Esophagus muscularis mucosa (tissue), 4 donors: ENCODE measurements at regions not wholly inside any gene's neighbourhood (a gene's known extent, or its start where the extent isn't known, plus 50 kb on each side); places are given as distances from the start of the nearest gene placed in this dataset.
"Not testable (repeated sequence)": the region's sequence is repeated elsewhere in the genome, so short reads cannot be mapped to it uniquely, and the experiment has no call there.

Experiments
- DNase-seq: peaks from one replicate; pipeline ENCODE4 v3.0.0-alpha.2; 2017; ENCODE audit errors: extremely low spot score
- H3K27ac ChIP-seq, 4 donors: fragments of 200-600 bp; sonication (generic); replicated peaks in 1 of 4; 1 replicate in 3 of 4; 2 replicates in 1 of 4; pipeline ENCODE4 v1.5.1; 2016 to 2019; ENCODE audit warnings: mild to moderate bottlenecking in 1 of 4
- H3K27me3 ChIP-seq, 4 donors: fragments of 200-600 bp; sonication (generic); one replicate each; pipeline versions ENCODE4 v1.5.1 to v1.6.0; 2016 to 2019
- H3K36me3 ChIP-seq, 4 donors: fragments of 200-600 bp; sonication (generic); one replicate each; pipeline ENCODE4 v1.5.1; 2016 to 2019
- H3K4me1 ChIP-seq, 4 donors: fragments of 200-600 bp; sonication (generic); one replicate each; pipeline ENCODE4 v1.5.1; 2016 to 2019
- H3K4me3 ChIP-seq, 4 donors: fragments of 200-600 bp; sonication (generic); 1 replicate in 2 of 4; 2 replicates in 2 of 4; pipeline ENCODE4 v1.5.1; 2016 to 2019; ENCODE audit warnings: mild to moderate bottlenecking in 4 of 4, moderate library complexity in 1 of 4
- H3K9me3 ChIP-seq, 4 donors: fragments of 200-600 bp; sonication (generic); 1 replicate in 3 of 4; 2 replicates in 1 of 4; pipeline ENCODE4 v1.5.1; 2016 to 2019
- EP300 ChIP-seq: sonication (generic); formaldehyde crosslinking; IDR thresholded peaks from one replicate; pipeline ENCODE4 v1.6.1; 2017; ENCODE audit warnings: antibody characterized with exemption
- POLR2A ChIP-seq: fragments of 450-650 bp; IDR thresholded peaks from one replicate; pipeline ENCODE4 v1.6.1; 2017; ENCODE audit warnings: antibody characterized with exemption, moderate library complexity, mild to moderate bottlenecking, low read depth
- POLR2AphosphoS5 ChIP-seq, 2 donors: sonication (generic); formaldehyde crosslinking; IDR thresholded peaks; one replicate each; pipeline ENCODE4 v1.6.1; 2017; ENCODE audit warnings: antibody characterized with exemption in 2 of 2
- WGBS: methylation state at CpG from one replicate; pipeline ENCODE4 v1.1.5; 2018; 5-methylcytosine and 5-hydroxymethylcytosine counted together
- intact Hi-C: fragments of 100-400 bp; cut with DNase I; formaldehyde crosslinking; loops from one replicate; pipeline ENCODE4 v1.15.1; 2023
- TF ChIP-seq, protein P1 (sequence below), 3 experiments: fragments of 200-600 bp in 2 of 3; fragments of 450-650 bp in 1 of 3; sonication (generic) in 2 of 3; IDR thresholded peaks; one replicate each; pipeline ENCODE4 v1.5.1; 2017 to 2019; ENCODE audit warnings: antibody characterized with exemption in 3 of 3, mild to moderate bottlenecking in 2 of 3, moderate library complexity in 1 of 3

DNA sequence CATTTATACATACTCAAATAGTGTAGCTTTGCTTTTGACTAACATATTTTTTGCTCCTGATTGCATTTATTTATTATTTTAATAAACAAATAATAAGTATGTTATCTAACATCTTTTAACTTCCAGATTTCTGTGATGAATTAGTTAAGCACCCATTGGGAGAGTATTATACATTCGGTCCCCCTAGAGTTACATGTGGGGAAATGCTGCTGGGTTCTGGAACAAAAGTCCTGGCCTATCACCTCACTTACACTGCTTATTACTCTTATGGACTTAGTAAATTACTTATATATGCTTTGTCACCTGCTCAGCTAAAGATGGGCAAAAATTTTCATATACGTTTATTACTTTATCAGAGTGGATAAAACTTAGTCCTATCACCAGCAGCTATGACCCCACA, 1163.0 kb downstream of the FAM181B start:
- H3K4me3 ChIP-seq: no peak overlapping the region
- TF ChIP-seq POLR2AphosphoS5 (IDR thresholded peaks at IDR 0.05) (no peak), EP300 (no peak), POLR2A (no peak)
- TF ChIP-seq, protein P1, sequence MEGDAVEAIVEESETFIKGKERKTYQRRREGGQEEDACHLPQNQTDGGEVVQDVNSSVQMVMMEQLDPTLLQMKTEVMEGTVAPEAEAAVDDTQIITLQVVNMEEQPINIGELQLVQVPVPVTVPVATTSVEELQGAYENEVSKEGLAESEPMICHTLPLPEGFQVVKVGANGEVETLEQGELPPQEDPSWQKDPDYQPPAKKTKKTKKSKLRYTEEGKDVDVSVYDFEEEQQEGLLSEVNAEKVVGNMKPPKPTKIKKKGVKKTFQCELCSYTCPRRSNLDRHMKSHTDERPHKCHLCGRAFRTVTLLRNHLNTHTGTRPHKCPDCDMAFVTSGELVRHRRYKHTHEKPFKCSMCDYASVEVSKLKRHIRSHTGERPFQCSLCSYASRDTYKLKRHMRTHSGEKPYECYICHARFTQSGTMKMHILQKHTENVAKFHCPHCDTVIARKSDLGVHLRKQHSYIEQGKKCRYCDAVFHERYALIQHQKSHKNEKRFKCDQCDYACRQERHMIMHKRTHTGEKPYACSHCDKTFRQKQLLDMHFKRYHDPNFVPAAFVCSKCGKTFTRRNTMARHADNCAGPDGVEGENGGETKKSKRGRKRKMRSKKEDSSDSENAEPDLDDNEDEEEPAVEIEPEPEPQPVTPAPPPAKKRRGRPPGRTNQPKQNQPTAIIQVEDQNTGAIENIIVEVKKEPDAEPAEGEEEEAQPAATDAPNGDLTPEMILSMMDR (IDR thresholded peaks at IDR 0.05): no peak
- no peaks in the 10 kb centered on the region for H3K36me3 ChIP-seq
- no peak overlapping the region for H3K27ac ChIP-seq
- intact Hi-C loops: no loop called here
- H3K4me1 ChIP-seq: no peaks in the 10 kb centered on the region
- DNase-seq: no peak
- H3K9me3 ChIP-seq: no peaks in the 10 kb centered on the region
- no peaks in the 10 kb centered on the region for H3K27me3 ChIP-seq
- 76% methylated on average over 2 of the region's 2 CpGs for WGBS

DNA sequence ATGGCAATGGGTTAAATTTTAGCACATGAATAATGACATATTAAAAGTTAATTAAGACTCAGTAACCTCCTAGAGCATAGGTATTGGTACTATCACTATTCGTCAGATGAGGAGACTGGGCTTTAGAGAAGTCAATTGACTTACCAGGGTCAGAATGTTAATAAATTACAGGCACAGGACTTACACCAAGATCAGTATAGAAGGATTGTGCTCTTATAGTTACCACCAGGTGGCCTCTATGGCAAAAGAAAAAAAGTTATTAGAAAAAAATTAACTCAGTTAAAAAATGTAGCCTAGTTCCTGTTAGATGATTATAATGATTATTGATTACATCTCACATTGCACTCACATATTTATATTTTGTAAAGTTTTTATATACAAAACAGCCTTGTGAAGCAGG, 1163.7 kb downstream of the FAM181B start:
- 0% methylated on average over 1 of the region's 1 CpG for WGBS

DNA sequence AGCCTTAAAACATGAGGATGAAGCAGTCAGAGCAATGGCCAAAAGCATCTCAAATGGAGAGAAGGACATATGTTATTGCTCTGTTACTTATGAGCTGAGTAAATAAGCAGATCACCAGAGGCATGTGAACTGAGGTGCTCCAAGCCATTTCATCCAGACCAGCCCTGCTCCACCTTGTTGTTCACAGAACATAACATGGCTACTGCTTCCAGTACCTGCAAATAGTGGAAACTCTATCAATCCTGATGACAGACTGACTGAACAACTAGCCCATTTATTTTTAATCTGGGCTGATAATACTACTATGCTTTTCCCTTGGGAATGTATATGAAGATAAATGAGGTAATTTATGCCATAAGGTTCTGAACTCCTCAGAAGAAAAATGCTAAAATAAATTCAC, 1164.7 kb downstream of the FAM181B start:
- Histone ChIP-seq H3K9me3 (no peaks in the 10 kb centered on the region), H3K27me3 (no peaks in the 10 kb centered on the region), H3K36me3 (no peaks in the 10 kb centered on the region), H3K4me3 (no peak overlapping the region), H3K27ac (no peak overlapping the region), H3K4me1 (no peaks in the 10 kb centered on the region)
- TF ChIP-seq POLR2A (no peak), EP300 (no peak), POLR2AphosphoS5 (IDR thresholded peaks at IDR 0.05) (no peak)
- TF ChIP-seq, protein P1 (IDR thresholded peaks at IDR 0.05): no peak
- DNase-seq: no peak
- intact Hi-C loops: no loop called here

More for the DNA sequence above, 1163.7 kb downstream of the FAM181B start:
- intact Hi-C loops: no loop called here
- Histone ChIP-seq H3K9me3 (no peaks in the 10 kb centered on the region), H3K4me3 (no peak overlapping the region), H3K36me3 (no peaks in the 10 kb centered on the region), H3K27me3 (no peaks in the 10 kb centered on the region), H3K4me1 (no peaks in the 10 kb centered on the region), H3K27ac (no peak overlapping the region)
- TF ChIP-seq EP300: no peak
- TF ChIP-seq, protein P1 (IDR thresholded peaks at IDR 0.05): no peak
- no peak for TF ChIP-seq POLR2A
- no peak for TF ChIP-seq POLR2AphosphoS5 (IDR thresholded peaks at IDR 0.05)
- DNase-seq: no peak

DNA sequence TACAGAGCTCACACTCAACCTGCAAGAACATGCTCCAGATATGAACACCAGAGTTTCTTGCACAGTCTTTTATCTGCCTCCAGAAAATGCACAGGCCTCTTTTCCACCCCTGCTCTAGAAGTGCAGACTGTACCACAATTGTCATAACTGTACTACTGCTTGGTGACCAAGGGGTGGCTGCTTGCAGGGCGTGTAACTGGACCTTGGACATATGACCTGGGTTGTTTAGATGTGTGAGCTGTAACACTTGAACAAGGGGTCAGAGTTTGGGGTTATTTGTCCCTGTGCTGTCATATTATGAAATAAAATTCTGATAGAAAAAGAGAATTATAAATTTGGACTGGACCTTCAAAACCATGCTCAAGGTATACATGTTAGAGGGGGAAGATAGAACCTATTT, 1185.5 kb downstream of the FAM181B start:
- H3K27ac ChIP-seq: no peak overlapping the region
- intact Hi-C loops: no loop called here
- H3K4me3 ChIP-seq: no peak overlapping the region
- no peaks in the 10 kb centered on the region for H3K4me1 ChIP-seq
- no peaks in the 10 kb centered on the region for H3K27me3 ChIP-seq
- WGBS: 90% methylated on average over 1 of the region's 1 CpG
- H3K36me3 ChIP-seq: no peaks in the 10 kb centered on the region
- H3K9me3 ChIP-seq: no peaks in the 10 kb centered on the region
- DNase-seq: no peak
- no peak for TF ChIP-seq POLR2AphosphoS5 (IDR thresholded peaks at IDR 0.05)
- TF ChIP-seq, protein P1 (IDR thresholded peaks at IDR 0.05): no peak
- no peak for TF ChIP-seq EP300
- TF ChIP-seq POLR2A: no peak

DNA sequence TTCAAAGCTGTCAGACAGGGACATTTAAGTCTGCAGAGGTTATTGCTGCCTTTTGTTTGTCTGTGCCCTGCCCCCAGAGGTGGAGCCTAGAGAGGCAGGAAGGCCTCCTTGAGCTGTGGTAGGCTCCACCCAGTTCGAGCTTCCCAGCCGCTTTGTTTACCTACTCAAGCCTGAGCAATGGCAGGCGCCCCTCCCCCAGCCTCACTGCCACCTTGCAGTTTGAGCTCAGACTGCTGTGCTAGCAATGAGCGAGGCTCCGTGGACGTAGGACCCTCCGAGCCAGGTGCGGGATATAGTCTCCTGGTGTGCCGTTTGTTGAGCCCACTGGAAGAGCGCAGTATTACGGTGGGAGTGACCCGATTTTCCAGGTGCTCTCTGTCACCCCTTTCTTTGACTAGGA, 1193.9 kb downstream of the FAM181B start:
- H3K4me1 ChIP-seq, H3K4me3 ChIP-seq, intact Hi-C loops, DNase-seq, H3K36me3 ChIP-seq, H3K27me3 ChIP-seq, H3K9me3 ChIP-seq, H3K27ac ChIP-seq: not testable (repeated sequence)
- WGBS: no CpG with 5 or more reads among the region's 12 CpGs
